ENCODE measurements at regions not wholly inside any gene's neighbourhood (a gene's known extent, or its start where the extent isn't known, plus 50 kb on each side); places are given as distances from the start of the nearest gene placed in this dataset.

DNA sequence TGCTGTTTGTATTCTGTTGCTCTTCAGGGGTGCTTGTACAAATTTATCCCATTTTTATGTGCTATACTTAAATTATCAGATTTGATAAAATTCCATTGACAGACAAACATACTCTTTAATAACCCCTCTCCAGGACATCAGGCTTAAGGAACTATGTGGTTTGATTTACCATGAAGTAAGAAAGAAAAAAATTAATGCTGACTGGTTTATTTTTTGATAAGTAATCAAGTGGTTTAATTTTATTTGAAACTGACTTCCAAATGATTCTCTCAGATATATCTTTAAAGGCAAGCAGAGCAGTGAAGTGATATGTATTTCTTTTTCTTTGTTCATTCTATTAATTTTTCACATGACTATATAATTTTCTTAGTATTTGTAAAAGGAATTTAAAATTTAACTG, 1168.1 kb downstream of the OLFM4 start:
- intact Hi-C loops (cut with micrococcal nuclease): no loop called here

DNA sequence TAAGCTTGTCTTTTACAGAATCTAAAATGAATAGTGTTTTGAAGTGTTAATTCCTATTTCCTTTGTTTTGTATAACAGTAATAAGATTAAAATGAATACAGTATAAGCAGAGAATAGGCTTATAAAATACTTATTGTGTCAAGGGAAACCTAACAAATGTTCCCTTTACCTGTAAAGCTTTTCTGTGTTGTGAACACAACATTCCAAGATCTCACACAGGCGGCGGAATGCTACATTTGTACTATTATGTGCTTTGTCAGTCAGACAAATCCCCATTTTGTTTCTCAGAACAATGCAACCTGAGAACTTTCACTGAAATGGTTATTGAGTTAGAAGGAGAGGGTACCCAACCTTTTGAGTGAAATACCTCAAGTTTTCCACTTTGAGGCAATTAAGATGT, 1170.3 kb downstream of the OLFM4 start:
- CTCF ChIA-PET: no interaction called here
- no peak overlapping the region for H3K4me3 Mint-ChIP-seq
- H3K36me3 Mint-ChIP-seq (ENCODE audit: low read depth): no peaks in the 10 kb centered on the region
- H3K4me1 Mint-ChIP-seq (ENCODE audit: low read depth): no peaks in the 10 kb centered on the region
- TF ChIP-seq, protein P1, sequence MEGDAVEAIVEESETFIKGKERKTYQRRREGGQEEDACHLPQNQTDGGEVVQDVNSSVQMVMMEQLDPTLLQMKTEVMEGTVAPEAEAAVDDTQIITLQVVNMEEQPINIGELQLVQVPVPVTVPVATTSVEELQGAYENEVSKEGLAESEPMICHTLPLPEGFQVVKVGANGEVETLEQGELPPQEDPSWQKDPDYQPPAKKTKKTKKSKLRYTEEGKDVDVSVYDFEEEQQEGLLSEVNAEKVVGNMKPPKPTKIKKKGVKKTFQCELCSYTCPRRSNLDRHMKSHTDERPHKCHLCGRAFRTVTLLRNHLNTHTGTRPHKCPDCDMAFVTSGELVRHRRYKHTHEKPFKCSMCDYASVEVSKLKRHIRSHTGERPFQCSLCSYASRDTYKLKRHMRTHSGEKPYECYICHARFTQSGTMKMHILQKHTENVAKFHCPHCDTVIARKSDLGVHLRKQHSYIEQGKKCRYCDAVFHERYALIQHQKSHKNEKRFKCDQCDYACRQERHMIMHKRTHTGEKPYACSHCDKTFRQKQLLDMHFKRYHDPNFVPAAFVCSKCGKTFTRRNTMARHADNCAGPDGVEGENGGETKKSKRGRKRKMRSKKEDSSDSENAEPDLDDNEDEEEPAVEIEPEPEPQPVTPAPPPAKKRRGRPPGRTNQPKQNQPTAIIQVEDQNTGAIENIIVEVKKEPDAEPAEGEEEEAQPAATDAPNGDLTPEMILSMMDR (IDR thresholded peaks at IDR 0.05): no peak
- no peak overlapping the region for H3K27ac Mint-ChIP-seq
- POLR2A ChIA-PET: no interaction called here
- H3K27me3 Mint-ChIP-seq: no peaks in the 10 kb centered on the region
- DNase-seq (no peak), ATAC-seq (no peak)
- H3K9me3 Mint-ChIP-seq: peaks cover 5% of the 10 kb centered on the region
- intact Hi-C loops (cut with micrococcal nuclease): no loop called here

More for the DNA sequence above, 1168.1 kb downstream of the OLFM4 start:
- DNase-seq (no peak), ATAC-seq (no peak)
- Mint-ChIP-seq H3K27ac (no peak overlapping the region), H3K27me3 (no peaks in the 10 kb centered on the region), H3K4me1 (ENCODE audit: low read depth) (no peaks in the 10 kb centered on the region), H3K9me3 (peaks cover 3% of the 10 kb centered on the region), H3K36me3 (ENCODE audit: low read depth) (no peaks in the 10 kb centered on the region), H3K4me3 (no peak overlapping the region)
- TF ChIP-seq, protein P1 (IDR thresholded peaks at IDR 0.05): no peak
- ChIA-PET CTCF (no interaction called here), POLR2A (no interaction called here)

DNA sequence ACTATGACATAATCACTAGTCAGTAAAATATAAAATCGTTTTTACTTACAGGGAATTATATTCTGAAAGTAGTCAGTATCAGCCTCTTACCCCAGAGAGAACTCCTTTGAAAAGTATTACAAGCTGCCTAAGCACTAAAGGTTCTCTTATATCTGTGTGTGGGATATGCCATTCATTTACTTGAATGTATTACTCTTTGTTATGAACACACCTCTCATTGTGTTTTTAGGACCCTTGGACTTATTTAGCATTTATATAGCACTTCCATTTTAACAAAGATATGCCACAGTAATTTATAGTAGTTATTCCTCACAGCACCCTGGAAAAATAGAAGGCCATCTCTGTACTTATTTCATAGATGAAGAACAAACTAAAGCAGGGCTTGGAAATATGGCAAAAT, 1178.0 kb downstream of the OLFM4 start:
- no peak overlapping the region for H3K4me3 Mint-ChIP-seq
- ATAC-seq (no peak), DNase-seq (no peak)
- H3K27ac Mint-ChIP-seq: no peak overlapping the region
- no peaks in the 10 kb centered on the region for H3K27me3 Mint-ChIP-seq
- TF ChIP-seq, protein P1 (IDR thresholded peaks at IDR 0.05): no peak
- no peaks in the 10 kb centered on the region for H3K36me3 Mint-ChIP-seq (ENCODE audit: low read depth)
- peaks cover 12% of the 10 kb centered on the region for H3K9me3 Mint-ChIP-seq
- intact Hi-C loops (cut with micrococcal nuclease): no loop called here
- H3K4me1 Mint-ChIP-seq (ENCODE audit: low read depth): no peaks in the 10 kb centered on the region
- POLR2A ChIA-PET: no interaction called here
- CTCF ChIA-PET: no interaction called here

DNA sequence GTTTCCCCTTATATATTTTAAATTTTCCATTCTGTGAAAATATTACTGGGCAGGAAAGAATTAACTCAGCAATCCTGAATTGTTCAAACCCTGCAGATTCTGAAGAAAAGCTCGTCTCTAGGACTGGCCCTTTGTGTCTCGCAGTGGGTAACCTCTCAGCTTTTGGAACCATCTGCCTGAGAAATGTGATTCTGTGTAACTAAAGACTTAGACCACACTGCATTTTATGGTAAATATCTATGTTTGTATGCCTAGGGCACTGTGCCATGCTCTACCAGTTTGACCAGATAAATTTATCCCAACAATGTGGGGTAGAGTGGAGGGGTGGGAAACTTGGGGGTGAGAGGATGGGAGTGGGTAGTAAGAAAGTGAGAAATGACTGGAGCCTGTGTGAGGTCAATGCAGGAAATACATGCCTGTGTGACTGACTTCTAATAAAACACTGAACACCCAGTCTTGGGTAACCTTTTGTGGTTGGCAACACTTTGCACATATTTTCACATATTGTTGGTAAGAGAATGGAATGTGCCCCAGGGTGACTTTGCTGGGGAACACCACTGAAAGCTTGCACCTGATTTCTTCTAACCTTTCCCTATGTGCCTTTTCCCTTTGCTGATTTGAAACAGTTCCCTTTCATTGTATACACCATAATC, 1181.9 kb downstream of the OLFM4 start:
- H3K4me3 Mint-ChIP-seq: no peak overlapping the region
- ATAC-seq: no peak
- intact Hi-C loops (cut with micrococcal nuclease): no loop called here
- H3K27me3 Mint-ChIP-seq: no peaks in the 10 kb centered on the region
- DNase-seq: no peak
- H3K36me3 Mint-ChIP-seq (ENCODE audit: low read depth): no peaks in the 10 kb centered on the region
- H3K9me3 Mint-ChIP-seq: peaks cover 12% of the 10 kb centered on the region
- TF ChIP-seq, protein P1 (IDR thresholded peaks at IDR 0.05): no peak
- H3K27ac Mint-ChIP-seq: no peak overlapping the region
- ChIA-PET CTCF (no interaction called here), POLR2A (no interaction called here)
- no peaks in the 10 kb centered on the region for H3K4me1 Mint-ChIP-seq (ENCODE audit: low read depth)

DNA sequence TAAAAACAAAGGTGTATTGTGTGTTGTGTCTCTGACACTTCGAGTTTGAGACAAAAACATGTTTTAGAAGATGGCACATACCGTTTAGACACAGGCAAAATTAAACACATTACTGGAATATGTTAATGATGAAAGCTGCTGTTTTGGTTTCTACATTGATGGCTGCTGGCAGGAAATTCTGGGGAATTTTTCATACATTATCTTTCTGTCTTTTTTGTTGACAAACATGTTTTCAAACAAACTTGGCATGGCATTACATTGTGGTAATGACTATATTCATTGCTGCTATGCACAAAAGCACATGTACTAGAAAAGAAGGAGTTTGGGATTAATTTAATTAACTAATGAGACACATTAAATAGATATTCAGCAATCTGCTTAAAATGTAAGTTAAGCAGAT, 1187.6 kb downstream of the OLFM4 start:
- TF ChIP-seq, protein P1 (IDR thresholded peaks at IDR 0.05): no peak
- Mint-ChIP-seq H3K36me3 (ENCODE audit: low read depth) (no peaks in the 10 kb centered on the region), H3K4me1 (ENCODE audit: low read depth) (no peaks in the 10 kb centered on the region), H3K27me3 (no peaks in the 10 kb centered on the region), H3K4me3 (no peak overlapping the region), H3K9me3 (peaks cover 18% of the 10 kb centered on the region), H3K27ac (no peak overlapping the region)
- DNase-seq: no peak
- no peak for ATAC-seq
- CTCF ChIA-PET: no interaction called here
- intact Hi-C loops (cut with micrococcal nuclease): no loop called here
- POLR2A ChIA-PET: no interaction called here
